AG20443 (cell line): ENCODE measurements at regions not wholly inside any gene's neighbourhood (a gene's known extent, or its start where the extent isn't known, plus 50 kb on each side); places are given as distances from the start of the nearest gene placed in this dataset.
"Not testable (repeated sequence)": the region's sequence is repeated elsewhere in the genome, so short reads cannot be mapped to it uniquely, and the experiment has no call there.

Source experiments
- DNase-seq: peaks from one replicate; pipeline ENCODE4 v3.0.0; 2012; ENCODE audit warnings: low spot score, mixed read lengths

GRCh38 chr10:52368725-52369124 is 54.6 kb downstream of the DKK1 start:
- no peak for DNase-seq

GRCh38 chr10:52374207-52374606 is 60.1 kb downstream of the DKK1 start:
- DNase-seq, result not testable (repeated sequence)

GRCh38 chr10:52376694-52377354 is 62.7 kb downstream of the DKK1 start:
- DNase-seq, result no peak

- DNase-seq, result no peak
Observed at GRCh38 chr10:52378124-52378523, 64.0 kb downstream of the DKK1 start.

- no peak for DNase-seq
Observed at GRCh38 chr10:52379287-52379686, 65.2 kb downstream of the DKK1 start.

DNA sequence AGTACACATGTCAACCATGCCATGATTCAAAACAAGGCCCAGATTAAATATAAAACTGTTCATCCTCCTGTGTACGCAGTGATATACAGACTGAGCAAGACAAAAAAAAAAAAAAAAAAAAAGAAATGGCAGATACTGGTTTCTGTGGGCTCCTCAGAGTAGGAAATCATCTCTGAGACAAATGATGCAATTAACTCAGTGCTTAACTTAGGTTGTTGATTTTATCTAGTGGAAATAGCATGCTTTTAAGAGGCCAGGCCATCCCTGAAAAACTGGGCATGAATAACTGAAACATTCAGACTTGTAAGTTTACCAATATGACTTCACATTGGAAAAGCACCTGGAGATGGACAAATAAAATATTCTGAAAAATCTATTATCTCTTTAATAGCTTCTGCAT is 69.0 kb downstream of the DKK1 start:
- no peak for DNase-seq

DNA sequence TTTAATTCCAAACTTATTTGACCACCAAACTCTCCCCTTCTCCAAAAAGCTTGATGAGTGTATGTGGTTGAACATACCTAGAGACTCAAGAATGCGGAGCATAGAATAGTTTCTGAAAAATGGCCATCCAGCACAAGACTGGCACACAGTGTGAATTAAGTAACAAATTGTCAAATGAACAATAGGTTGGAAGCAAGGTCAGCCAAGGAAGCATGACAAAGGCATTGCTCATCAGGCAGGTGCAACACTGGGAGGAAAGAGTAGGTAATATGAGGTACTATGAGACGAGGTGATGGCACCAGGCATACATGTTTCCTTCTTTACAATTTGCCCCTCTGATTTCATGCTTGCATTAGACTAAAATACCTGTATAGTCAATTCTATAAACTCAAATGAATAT is 73.7 kb downstream of the DKK1 start:
- no peak for DNase-seq

- no peak for DNase-seq
Observed at GRCh38 chr10:52390388-52390787, 76.3 kb downstream of the DKK1 start.

- DNase-seq, result no peak
Observed at GRCh38 chr10:52391927-52392602, 78.0 kb downstream of the DKK1 start.

GRCh38 chr10:52394246-52394645 is 80.2 kb downstream of the DKK1 start:
- DNase-seq, result no peak

- DNase-seq, result no peak
Observed at GRCh38 chr10:52400562-52400961, 86.5 kb downstream of the DKK1 start.

GRCh38 chr10:52403801-52404200 is 89.7 kb downstream of the DKK1 start:
- not testable (repeated sequence) for DNase-seq

GRCh38 chr10:52409195-52409594 is 95.1 kb downstream of the DKK1 start:
- DNase-seq, result no peak

- no peak for DNase-seq
Observed at GRCh38 chr10:52409928-52410327, 95.8 kb downstream of the DKK1 start.

- peak; percentile 58 for DNase-seq
Observed at GRCh38 chr10:52410916-52411315, 96.8 kb downstream of the DKK1 start.

- DNase-seq, result no peak
Observed at GRCh38 chr10:52419281-52419680, 105.2 kb downstream of the DKK1 start.

- no peak for DNase-seq
Observed at GRCh38 chr10:52420656-52421055, 106.6 kb downstream of the DKK1 start.

DNA sequence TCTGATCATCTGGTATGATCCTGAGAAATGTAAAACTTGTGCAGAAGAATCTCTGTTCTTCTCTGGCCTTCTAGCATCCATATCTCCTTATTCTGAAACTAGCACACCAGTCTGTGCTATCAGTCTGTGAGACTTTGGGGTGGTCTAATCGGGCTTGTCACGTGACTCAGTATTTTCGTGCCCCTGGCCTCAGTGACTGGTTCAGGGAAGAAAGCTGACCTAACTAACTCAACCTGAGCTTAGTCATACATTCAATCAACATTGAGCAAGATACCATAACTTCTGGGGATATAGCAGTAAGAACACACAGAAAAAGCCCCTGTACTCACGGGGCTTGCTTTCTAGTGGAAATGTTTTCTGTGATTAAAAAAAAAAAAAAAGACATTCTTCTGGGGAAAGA is 109.3 kb downstream of the DKK1 start:
- DNase-seq, result peak; percentile 5

DNA sequence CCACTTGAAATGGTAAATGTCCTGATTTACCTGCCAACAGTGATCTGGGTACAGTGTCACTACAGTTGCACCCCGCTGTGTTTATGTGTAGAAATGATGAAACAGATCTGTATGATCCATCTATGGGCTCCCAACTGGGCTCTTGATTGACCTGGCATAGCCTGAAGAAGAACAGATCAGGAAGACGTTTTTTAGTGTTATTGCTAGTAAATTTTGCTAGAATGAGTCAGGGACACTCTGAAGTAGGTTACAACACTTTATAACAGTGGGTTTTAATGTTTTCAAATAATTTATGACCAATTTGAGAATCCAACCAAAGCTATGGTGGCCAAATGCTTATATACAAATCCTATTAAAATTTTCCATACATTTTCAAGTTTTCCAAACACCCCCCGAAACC is 110.3 kb downstream of the DKK1 start:
- no peak for DNase-seq

DNA sequence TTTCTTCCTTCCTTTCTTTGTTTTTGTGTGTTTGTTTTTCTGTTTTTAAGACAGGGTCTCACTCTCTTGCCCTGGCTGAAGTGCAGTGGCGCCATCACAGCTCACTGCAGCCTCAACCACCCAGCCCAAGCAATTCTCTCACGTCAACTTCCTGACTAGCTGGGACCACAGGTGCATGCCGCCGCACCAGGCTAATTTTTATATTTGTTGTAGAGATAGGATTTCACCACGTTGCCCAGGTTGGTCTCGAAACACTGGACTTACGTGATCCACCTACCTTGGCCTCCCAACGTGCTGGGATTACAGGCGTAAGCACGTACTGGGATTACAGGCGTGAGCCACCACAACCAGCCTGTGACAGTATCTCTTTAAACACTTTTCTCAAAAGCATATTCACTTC is 120.7 kb downstream of the DKK1 start:
- DNase-seq, result no peak

- no peak for DNase-seq
Observed at GRCh38 chr10:52436664-52437063, 122.6 kb downstream of the DKK1 start.

- no peak for DNase-seq
Observed at GRCh38 chr10:52437205-52437646, 123.1 kb downstream of the DKK1 start.

DNA sequence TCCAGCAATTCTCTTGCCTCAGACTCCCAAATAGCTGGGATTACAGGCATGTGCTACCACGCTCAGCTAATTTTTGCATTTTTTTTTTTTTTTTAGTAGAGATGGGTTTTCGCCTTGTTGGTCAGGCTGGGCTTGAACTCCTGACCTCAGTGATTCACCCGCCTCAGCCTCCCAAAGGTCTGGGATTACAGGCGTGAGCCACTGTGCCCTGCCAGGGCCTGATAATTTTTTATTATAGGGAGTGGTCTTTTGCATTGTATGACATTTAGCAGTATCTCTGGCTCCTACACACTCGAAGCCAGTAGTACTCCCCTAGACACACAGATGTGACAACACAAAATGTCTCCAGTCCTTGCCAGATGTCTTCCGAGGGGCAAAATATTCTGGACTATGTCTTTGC is 124.0 kb downstream of the DKK1 start:
- DNase-seq, result no peak
